ENCODE measurements at regions not wholly inside any gene's neighbourhood (a gene's known extent, or its start where the extent isn't known, plus 50 kb on each side); places are given as distances from the start of the nearest gene placed in this dataset.
A peak's percentile ranks its signal among the peaks of the same experiment; 100 is the strongest.
"Not testable (repeated sequence)": the region's sequence is repeated elsewhere in the genome, so short reads cannot be mapped to it uniquely, and the experiment has no call there.

DNA sequence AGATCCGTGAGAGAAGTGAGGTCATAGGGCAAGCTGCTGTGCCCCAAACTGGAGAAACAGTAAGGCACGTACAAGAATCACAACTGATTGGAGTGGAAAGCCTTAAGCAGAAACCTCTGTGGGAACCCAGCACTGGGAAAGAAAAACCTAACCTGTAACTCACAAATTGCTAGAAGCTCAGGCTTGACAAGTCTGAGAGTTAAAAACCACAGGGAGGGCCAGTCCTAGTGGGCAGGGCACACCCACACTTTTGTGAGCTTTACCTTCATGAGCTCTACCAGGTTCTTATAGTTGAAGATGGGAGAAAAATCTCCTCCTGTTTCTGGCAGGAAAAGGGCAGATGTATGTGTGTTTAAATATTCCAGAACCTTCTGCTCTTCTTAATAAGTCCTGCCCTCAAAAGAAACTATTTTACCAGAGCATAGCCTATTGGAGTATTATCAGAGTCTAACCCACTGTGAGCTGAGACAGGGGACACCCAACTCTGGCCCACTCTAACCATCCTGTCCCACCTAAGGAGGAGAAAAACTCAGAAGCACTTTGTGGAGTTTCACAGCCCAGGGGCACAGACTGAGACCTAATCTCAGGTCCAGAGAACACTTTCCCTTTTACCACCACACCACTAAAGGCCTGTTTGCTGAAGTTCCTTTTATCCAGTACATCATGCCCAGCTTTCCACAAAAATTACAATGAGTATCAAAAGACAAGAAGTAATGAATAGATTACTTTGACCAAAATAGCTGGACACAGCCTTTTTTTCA lies 1265.7 kb upstream of the CHAC2 start:
- no peak for FAIRE-seq
- TF ChIP-seq PAX5 (IDR thresholded peaks at IDR 0.05; ENCODE audit: insufficient read depth, low read length, severe bottlenecking), result no peak
- TF ChIP-seq TAF1 (IDR thresholded peaks at IDR 0.05; ENCODE audit: low read depth, low read length), result no peak
- TF ChIP-seq SPI1 (IDR thresholded peaks at IDR 0.05; ENCODE audit: low read depth, low read length), result no peak
- no peak for TF ChIP-seq POU2F2 (IDR thresholded peaks at IDR 0.05; ENCODE audit: low read depth, low read length)
- no peak for TF ChIP-seq POLR2A (IDR thresholded peaks at IDR 0.05; ENCODE audit: low read depth, low read length)
- no peak for TF ChIP-seq POLR2AphosphoS5 (IDR thresholded peaks at IDR 0.05; ENCODE audit: low read depth, low read length)
- no peak for DNase-seq (ENCODE audit: insufficient read length, low spot score)

DNA sequence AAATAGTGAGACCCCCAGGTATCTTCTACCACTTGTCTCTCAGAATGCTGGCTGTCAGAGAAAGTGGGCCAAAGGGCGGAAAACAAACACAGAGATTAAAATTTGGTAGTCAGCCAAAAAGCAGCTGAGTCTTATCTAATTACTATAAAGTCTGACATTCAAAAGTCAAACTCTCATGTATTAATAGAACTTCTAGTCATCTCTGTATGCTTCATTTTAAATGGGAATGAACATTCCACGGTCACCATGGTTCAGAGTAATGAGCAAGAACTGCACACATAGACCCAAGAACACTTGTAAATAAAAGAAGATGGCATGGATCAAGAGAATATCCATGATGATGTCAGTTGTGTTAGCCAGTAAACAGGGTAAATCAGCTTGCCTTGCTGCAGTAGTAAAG lies 1267.0 kb upstream of the CHAC2 start:
- no peak for TF ChIP-seq PAX5 (IDR thresholded peaks at IDR 0.05; ENCODE audit: insufficient read depth, low read length, severe bottlenecking)
- no peak for TF ChIP-seq POLR2A (IDR thresholded peaks at IDR 0.05; ENCODE audit: low read depth, low read length)
- TF ChIP-seq TAF1 (IDR thresholded peaks at IDR 0.05; ENCODE audit: low read depth, low read length), result no peak
- no peak for TF ChIP-seq SPI1 (IDR thresholded peaks at IDR 0.05; ENCODE audit: low read depth, low read length)
- TF ChIP-seq POU2F2 (IDR thresholded peaks at IDR 0.05; ENCODE audit: low read depth, low read length), result no peak
- no peak for TF ChIP-seq POLR2AphosphoS5 (IDR thresholded peaks at IDR 0.05; ENCODE audit: low read depth, low read length)
- no peak for FAIRE-seq
- DNase-seq (ENCODE audit: insufficient read length, low spot score), result no peak

DNA sequence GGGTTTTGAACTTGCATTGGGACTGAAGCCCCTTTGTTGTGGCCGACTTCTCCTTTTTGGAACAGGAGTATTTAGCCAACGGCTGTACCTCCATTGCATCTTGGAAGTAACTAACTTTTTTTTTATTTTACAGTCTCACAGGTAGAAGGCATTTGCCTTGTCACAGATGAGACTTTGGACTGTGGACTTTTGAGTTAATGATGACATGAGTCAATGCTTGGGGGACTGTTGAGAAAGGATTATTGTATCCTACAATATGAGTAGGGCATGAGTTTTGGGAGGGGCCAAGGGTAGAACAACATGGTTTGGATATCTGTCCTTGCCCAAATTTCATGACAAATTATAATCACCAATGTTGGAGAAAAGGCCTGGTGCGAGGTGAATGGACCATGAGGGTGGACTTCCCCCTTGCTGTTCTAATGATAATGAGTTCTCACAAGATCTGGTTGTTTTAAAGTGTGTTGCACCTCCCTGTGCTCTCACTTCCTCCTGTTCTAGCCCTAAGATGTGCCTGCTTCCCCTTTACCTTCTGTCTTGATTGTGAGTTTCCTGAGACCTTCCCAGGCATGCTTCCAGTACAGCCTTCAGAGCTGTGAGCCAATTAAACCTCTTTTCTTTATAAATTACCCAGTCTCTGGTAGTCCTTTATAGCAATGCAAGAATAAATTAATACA lies 1269.4 kb upstream of the CHAC2 start:
- peak; percentile 30; the same call in 1 of the 2 replicates for TF ChIP-seq SPI1 (IDR thresholded peaks at IDR 0.05; ENCODE audit: low read depth, low read length)
- TF ChIP-seq POLR2AphosphoS5 (IDR thresholded peaks at IDR 0.05; ENCODE audit: low read depth, low read length), result no peak
- TF ChIP-seq PAX5 (IDR thresholded peaks at IDR 0.05; ENCODE audit: insufficient read depth, low read length, severe bottlenecking), result no peak
- TF ChIP-seq POU2F2 (IDR thresholded peaks at IDR 0.05; ENCODE audit: low read depth, low read length), result no peak
- no peak for DNase-seq (ENCODE audit: insufficient read length, low spot score)
- FAIRE-seq, result no peak

DNA sequence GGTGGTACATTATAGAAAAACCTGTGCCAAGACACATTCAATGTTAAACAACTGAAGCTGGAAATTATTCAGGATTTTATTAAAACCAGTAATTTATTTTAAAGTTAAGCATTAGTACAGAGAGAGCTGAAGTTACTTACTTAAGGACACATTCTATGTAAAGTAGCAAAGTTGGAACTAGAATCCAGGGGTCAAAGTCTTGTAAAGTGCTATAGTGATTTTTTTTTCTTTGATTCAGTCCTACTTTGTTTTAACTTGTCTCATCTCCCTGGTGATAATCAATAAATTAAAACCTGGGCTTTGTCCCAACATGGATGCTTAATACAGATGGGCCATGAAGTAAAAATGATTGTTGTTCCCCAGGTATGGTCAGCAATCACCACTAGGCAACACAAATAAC lies 1271.8 kb upstream of the CHAC2 start:
- no peak for FAIRE-seq
- TF ChIP-seq SPI1 (IDR thresholded peaks at IDR 0.05; ENCODE audit: low read depth, low read length) (no peak), POLR2AphosphoS5 (IDR thresholded peaks at IDR 0.05; ENCODE audit: low read depth, low read length) (no peak), POU2F2 (IDR thresholded peaks at IDR 0.05; ENCODE audit: low read depth, low read length) (no peak), TAF1 (IDR thresholded peaks at IDR 0.05; ENCODE audit: low read depth, low read length) (no peak), PAX5 (IDR thresholded peaks at IDR 0.05; ENCODE audit: insufficient read depth, low read length, severe bottlenecking) (no peak), POLR2A (IDR thresholded peaks at IDR 0.05; ENCODE audit: low read depth, low read length) (no peak)
- no peak for DNase-seq (ENCODE audit: insufficient read length, low spot score)

DNA sequence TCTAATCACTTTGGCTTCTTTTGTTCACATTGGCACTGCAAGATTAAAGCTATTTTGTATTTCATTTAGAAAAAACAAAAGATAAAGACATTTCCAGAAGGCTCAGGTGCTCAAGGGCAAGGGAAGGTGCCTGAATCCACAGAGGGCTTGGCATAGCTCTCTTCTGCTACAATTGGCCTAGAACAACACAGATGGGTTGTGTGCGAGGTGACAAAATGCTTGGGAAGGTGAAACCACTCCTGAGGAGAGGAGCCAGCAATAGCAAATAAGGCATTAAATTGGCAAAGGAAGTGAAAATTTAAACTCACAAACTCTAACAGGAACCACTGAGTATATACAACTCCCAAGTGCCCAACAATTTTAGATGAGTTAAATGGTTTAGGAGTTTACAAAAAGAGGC lies 1290.4 kb upstream of the CHAC2 start:
- TF ChIP-seq TAF1 (IDR thresholded peaks at IDR 0.05; ENCODE audit: low read depth, low read length) (no peak), PAX5 (IDR thresholded peaks at IDR 0.05; ENCODE audit: insufficient read depth, low read length, severe bottlenecking) (no peak), SPI1 (IDR thresholded peaks at IDR 0.05; ENCODE audit: low read depth, low read length) (no peak)
- DNase-seq (ENCODE audit: insufficient read length, low spot score), result no peak
- no peak for FAIRE-seq

DNA sequence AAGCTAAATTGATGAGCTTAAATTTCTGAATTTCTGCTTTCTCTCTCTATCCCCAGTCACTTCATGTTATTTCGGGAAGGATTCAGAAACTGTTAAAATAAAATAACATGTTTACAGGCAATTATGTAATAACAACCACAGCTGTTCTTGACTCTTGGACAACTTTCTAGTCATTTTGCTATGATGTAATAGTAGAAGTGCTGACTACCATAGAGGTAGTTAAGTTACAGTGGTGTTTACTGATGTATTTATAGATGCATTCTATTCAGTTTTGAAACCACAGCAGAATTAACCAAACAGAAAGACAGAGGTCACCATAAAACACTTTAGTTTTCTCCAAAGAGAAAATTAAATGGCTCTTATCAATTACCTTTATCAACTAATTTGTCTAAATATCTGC lies 1292.0 kb upstream of the CHAC2 start:
- no peak for DNase-seq (ENCODE audit: insufficient read length, low spot score)
- no peak for FAIRE-seq
- TF ChIP-seq POLR2AphosphoS5 (IDR thresholded peaks at IDR 0.05; ENCODE audit: low read depth, low read length) (no peak), POLR2A (IDR thresholded peaks at IDR 0.05; ENCODE audit: low read depth, low read length) (no peak)

DNA sequence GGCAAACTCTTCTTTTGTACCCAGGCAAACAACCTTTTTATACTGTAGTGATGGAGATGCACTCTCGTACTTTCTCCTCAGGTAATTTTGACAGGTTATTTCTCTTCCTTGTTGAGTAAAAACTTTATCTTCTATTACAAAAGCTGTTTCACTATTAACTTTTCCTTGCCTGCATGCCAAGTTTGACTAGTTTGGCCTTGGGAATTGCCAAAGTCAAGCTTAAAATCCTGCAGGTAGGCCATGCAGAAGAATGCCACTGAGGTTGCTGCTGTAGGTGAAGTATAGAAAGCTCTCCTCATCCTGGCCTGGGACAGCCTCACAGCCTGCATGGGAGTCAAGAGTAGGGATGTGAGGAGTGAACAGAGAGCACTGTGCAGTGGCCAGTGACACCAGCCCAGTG lies 1293.5 kb upstream of the CHAC2 start:
- TF ChIP-seq POU2F2 (IDR thresholded peaks at IDR 0.05; ENCODE audit: low read depth, low read length) (no peak), POLR2A (IDR thresholded peaks at IDR 0.05; ENCODE audit: low read depth, low read length) (no peak), POLR2AphosphoS5 (IDR thresholded peaks at IDR 0.05; ENCODE audit: low read depth, low read length) (no peak), TAF1 (IDR thresholded peaks at IDR 0.05; ENCODE audit: low read depth, low read length) (no peak), PAX5 (IDR thresholded peaks at IDR 0.05; ENCODE audit: insufficient read depth, low read length, severe bottlenecking) (no peak), SPI1 (IDR thresholded peaks at IDR 0.05; ENCODE audit: low read depth, low read length) (no peak)
- no peak for FAIRE-seq
- no peak for DNase-seq (ENCODE audit: insufficient read length, low spot score)

DNA sequence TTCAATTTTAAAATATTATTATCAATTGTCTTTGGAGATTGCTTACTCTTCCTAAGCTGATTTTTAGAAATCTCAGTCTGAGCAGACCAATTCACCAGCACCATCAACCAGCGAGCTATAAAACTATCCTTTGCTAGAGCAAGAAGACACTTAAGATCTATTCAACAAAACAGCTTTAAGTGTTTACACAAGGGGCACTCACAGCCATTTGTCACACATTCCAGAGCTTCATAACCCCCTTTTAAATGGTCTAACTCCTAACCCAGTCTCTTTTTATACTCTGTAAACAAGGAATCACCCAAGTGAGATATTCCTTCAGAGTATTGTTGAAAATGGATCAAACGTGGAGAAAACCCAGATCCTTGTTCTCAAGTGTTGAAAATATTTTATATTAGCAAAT lies 1294.1 kb upstream of the CHAC2 start:
- FAIRE-seq (no peak), DNase-seq (ENCODE audit: insufficient read length, low spot score) (no peak)
- TF ChIP-seq TAF1 (IDR thresholded peaks at IDR 0.05; ENCODE audit: low read depth, low read length) (no peak), SPI1 (IDR thresholded peaks at IDR 0.05; ENCODE audit: low read depth, low read length) (no peak), POLR2AphosphoS5 (IDR thresholded peaks at IDR 0.05; ENCODE audit: low read depth, low read length) (no peak), POLR2A (IDR thresholded peaks at IDR 0.05; ENCODE audit: low read depth, low read length) (no peak)

DNA sequence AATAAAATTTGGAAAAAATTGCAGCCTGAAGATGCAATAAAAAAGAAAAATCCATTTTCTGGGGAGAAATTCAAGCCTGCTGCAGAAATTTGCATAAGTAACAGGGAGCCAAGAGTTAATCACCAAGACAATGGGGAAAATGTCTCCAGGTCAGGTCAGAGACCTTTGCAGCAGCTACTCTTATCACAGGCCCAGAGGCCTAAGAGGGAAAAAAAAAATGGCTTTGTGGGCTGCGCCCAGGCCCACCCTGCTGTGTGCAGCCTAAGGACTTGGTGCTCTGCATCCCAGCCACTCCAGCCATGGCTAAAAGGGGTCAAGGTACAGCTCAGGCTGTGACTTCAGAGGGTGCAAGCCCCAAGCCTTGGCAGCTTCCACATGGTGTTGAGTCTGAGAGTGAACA lies 1297.1 kb upstream of the CHAC2 start:
- not testable (repeated sequence) for DNase-seq (ENCODE audit: insufficient read length, low spot score); FAIRE-seq

DNA sequence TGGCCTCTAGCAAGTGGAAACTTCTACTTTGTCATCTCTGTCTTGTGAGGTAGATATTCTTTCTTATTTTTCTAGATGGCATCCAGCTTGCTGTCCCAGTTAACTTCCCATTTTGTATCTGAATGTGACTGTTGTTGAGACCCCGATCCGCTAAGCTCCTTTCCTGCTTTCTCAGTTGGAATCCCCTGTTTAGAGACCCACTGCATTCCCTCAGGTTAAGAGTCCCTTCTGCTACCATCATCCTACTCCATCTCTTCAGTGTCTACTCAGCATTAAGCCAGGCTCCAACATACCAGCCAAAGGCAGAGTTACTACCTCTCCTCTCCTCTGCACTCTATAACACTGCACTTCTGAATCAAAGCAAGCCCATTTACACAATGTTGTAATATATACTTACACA lies 1300.4 kb upstream of the CHAC2 start:
- DNase-seq (ENCODE audit: insufficient read length, low spot score), result no peak
- no peak for FAIRE-seq

More for the DNA sequence above, 1300.4 kb upstream of the CHAC2 start:
- TF ChIP-seq TAF1 (IDR thresholded peaks at IDR 0.05; ENCODE audit: low read depth, low read length) (no peak), POLR2AphosphoS5 (IDR thresholded peaks at IDR 0.05; ENCODE audit: low read depth, low read length) (no peak), SPI1 (IDR thresholded peaks at IDR 0.05; ENCODE audit: low read depth, low read length) (no peak), POU2F2 (IDR thresholded peaks at IDR 0.05; ENCODE audit: low read depth, low read length) (no peak), PAX5 (IDR thresholded peaks at IDR 0.05; ENCODE audit: insufficient read depth, low read length, severe bottlenecking) (no peak), POLR2A (IDR thresholded peaks at IDR 0.05; ENCODE audit: low read depth, low read length) (no peak)

All from GM12891 (cell line).